ENCODE measurements at regions not wholly inside any gene's neighbourhood (a gene's known extent, or its start where the extent isn't known, plus 50 kb on each side); places are given as distances from the start of the nearest gene placed in this dataset.

DNA sequence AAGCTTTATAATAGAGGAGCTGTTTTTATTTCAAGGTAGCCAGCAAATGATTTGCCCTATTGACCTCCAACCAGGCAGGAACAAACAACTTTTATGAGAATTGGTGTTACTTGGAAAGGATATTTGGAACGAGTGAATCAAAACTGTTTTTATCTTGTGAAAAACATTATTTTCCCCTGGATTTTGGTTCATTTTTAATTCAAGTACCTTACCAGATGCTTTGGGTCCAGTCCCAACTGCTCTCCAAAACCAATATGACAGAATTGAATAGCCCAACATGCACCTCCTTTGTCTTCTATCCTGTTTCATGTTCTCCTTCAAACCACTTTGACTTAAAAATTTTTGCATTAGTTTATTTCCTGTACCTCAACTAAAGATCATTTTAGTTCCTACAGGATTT lies 178.6 kb upstream of the RBMS1 start:
- DNase-seq, result no peak

GRCh38 chr2:160674146-160674750 lies 180.6 kb upstream of the RBMS1 start:
- no peak for DNase-seq

DNA sequence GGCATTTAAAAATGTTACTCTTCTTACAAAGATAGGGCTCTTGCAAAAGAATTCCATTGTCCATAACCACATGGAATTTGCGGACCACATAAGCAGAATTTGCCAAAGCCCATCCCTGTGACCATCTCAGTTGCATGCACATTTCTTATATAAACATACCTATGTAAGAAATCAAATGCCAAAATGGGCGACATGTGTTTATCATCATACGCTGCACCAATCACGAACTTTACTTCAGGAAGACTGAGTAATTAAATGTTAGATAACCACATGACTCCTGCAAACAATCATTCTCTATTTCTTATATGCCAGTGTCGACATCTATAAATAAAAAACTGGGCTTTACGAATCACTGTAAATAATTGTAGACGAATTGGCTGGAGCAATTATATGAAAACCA lies 186.1 kb upstream of the RBMS1 start:
- DNase-seq, result no peak

DNA sequence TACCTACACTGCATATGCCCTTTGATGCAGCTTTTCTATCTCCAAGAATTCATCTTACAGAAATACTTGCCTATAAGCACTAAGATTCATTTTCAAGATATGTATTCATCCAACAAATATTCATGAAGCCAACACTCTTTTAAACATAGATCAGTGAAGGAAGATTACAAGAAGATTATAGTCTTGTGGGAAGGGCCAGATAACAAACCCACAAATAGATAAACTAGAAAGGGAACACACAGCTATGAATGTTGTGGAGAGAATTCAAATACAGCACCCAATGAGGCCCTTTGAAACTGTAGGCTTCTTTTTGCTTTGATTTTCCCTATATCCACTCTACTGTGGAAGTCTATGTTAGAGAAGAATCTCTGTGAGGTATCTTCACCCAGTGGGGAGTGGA lies 186.7 kb upstream of the RBMS1 start:
- DNase-seq, result no peak

DNA sequence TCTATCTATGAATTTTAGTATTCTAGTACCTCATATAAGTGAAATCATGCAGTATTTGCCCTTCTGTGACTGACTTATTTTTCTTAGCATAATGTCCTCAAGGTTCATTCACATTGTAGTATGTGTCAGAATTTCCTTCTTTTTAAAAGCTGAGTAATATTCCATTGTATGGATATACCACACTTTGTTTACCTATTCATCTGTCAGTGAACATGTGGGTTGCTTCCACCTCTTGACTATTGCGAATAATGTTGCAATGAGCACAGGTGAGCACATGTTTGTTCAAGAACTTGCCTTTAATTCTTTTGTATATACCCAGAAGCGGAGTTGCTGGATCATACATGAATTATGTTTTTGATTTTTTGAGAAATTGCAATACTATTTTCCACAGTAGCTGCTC lies 187.4 kb upstream of the RBMS1 start:
- DNase-seq, result no peak

DNA sequence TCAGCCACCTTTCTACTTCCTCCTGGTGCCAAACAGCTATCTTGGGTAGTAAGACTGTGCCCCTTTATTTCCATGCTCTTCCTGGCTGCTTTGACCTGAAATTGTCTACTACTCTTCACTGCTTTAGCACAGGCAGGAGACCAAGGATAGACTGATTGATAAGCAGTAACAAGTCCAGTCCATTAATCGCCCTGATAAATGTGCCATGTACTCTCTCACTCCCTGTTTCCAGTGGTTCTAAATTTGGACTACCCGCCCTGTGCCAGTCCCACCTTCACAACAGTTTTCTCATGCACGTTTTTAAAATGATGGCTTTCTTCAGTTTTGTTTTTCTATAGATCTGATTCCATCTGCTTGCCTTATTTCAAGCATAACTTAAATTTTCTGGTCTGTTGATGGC lies 189.6 kb upstream of the RBMS1 start:
- DNase-seq, result no peak

DNA sequence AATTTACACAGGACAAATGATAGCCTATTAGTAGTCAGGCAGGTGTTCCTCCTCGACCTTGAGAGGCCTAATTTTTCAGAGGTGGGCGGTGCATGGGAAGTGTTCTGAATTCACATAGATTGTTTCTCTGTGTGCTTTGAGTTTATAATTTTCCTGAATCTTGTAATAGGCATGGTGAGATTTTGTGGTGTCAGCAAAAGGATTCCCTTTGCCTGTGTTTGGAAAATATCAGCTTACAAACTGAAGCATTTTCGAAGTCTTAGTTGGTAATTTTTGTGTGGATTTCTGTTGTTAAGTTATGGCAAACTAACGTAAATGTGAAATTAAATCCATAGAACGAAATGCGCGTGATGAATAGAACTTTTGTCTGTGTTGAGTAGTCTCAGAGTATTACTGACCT lies 194.0 kb upstream of the RBMS1 start:
- DNase-seq, result no peak

- DNase-seq, result no peak
Observed at GRCh38 chr2:160689441-160689840, 195.8 kb upstream of the RBMS1 start.

DNA sequence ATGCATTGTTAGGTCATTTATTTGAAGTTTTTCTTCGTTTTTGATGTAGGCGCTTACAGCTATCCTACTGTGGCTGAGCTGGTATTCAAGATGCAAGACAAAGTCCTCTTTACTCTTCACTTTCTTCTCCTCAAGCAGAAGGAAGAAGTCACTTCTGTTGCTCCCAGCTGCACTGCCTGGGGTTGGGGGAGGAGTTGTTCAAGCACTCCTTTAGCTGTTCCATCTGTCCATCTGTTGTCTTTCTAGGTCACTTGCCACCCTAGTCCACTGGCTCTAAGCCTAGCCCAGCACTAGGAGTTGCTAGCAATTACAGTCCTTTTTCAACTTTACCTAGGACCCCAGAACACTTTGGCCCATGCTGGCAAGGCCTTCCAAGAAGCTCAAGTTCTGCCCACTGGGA lies 200.6 kb upstream of the RBMS1 start:
- DNase-seq, result no peak

GRCh38 chr2:160694631-160695030 lies 201.0 kb upstream of the RBMS1 start:
- no peak for DNase-seq

DNA sequence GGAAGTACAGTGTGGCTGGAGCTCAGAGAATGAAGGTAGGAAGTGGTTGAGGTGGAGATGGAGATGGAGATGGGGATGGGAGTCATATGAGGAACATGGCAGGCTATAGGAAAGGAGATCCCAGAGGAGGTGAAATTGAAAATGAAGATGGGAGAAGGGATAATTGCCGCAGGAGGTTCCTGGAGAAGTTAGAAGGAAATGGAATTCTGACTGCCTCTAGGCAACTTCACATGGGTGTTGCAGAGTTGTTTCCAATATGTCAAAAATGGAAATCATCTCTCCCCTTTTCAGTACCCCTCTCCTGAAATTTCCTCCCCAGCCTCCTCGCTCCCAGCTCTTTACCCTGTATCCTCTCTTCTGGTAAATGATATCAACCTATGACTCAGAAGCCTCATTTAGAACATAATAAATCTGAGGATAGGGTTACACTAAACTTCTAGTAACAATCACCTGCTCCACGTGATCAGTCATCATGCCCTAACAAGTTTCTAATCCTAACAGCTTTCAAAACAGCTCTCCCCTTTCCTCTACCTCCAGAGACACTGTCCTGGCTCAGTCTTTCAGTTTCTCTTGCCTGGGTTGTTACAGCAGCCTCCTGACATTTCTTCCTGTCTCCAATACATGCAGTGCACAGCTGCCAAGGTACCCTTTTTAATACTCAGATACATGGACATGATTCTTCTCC lies 201.9 kb upstream of the RBMS1 start:
- no peak for DNase-seq

DNA sequence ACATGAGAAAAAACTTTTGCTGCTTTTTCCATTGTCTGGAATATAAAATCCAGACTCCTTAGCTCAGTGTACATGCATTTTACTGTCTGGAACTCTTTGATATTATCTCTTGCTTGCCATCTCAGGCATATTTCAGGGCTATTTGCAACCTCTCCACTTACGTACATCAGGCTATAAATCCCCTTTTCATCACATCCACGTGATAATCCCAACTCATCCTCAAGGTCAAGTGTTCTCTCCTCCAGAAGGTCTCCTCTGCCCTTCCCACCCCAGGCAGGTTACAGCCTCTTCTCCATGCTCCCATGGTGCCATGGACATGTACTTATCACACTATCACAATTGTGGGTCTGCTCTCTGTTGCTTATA lies 202.5 kb upstream of the RBMS1 start:
- no peak for DNase-seq

DNA sequence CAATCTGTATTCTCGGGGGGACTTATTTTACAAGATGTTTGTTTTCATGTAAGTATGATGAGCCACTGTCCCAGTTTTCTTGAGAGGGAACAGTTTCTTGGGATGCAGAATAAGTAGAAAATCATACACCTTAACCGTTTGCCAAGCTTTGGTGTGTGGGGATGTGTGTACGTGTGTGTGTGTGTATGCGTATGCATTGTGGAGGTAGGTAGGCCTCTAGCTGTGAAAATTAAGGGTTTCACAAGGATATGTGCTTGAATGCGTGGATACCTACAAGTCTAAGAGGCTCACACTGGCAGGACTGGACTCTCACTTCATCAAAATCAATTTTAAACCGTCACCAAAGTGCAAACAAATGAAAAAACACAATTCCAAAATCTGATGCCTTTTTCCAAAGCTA lies 204.2 kb upstream of the RBMS1 start:
- no peak for DNase-seq

- no peak for DNase-seq
Observed at GRCh38 chr2:160700021-160700814, 206.6 kb upstream of the RBMS1 start.

- DNase-seq, result no peak
Observed at GRCh38 chr2:160701822-160702221, 208.2 kb upstream of the RBMS1 start.

DNA sequence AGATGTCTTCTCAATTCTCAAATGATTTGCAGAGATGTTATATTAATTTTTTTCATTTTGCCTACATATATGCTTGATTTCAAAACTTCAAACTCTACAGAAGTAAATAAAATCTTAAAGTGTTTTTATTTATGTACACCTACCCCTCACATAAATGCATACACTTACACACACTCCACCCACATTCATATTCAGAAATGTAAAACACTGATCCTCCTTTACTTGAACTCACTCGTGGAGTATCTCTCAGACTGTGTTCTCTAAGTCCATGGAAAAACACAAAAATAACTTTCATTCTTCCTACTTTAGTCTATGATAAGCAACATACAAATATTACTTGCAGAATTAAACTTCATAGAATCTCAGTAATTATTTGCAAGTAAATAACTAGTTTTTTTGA lies 209.1 kb upstream of the RBMS1 start:
- DNase-seq, result no peak

GRCh38 chr2:160703648-160704585 lies 210.3 kb upstream of the RBMS1 start:
- DNase-seq, result no peak

DNA sequence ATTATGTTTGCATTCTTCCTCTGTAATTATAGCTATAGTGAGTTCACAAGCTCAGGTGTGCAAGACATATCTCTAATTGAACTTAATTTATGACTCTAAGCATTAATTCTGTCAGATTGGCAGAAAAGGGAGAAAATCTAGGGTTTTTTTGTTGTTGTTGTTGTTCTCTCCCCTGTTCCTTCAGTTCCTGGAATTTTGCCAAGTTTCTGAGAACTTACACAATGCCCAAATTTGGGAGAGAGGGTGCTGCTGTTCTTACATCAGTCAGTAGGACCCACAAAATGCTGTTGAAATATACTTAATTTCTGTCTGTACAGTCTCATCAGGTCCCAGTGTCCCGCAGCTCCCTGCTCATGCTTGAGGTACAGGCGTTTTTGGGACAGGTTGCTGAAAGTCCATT lies 221.8 kb upstream of the RBMS1 start:
- no peak for DNase-seq

DNA sequence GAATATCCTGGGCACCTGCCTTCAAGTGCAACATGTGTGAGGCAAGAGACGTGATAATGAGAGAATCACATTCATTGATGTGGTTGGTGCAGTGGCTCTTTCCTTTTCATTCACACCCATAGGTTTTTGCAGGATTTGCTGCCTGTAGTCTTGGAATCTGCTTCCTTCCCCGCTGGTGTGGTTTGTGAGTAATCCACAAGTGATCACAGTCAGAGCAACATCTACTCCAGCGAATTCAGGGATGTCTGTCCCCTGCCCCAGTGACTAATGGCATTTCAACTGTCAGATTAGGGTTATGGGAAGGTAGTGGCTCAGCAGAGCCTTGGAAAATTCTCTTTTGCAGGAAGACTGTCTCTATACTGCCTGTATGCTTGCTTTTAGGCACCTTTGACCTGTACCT lies 225.5 kb upstream of the RBMS1 start:
- DNase-seq, result no peak

GRCh38 chr2:160720098-160720497 lies 226.5 kb upstream of the RBMS1 start:
- no peak for DNase-seq

DNA sequence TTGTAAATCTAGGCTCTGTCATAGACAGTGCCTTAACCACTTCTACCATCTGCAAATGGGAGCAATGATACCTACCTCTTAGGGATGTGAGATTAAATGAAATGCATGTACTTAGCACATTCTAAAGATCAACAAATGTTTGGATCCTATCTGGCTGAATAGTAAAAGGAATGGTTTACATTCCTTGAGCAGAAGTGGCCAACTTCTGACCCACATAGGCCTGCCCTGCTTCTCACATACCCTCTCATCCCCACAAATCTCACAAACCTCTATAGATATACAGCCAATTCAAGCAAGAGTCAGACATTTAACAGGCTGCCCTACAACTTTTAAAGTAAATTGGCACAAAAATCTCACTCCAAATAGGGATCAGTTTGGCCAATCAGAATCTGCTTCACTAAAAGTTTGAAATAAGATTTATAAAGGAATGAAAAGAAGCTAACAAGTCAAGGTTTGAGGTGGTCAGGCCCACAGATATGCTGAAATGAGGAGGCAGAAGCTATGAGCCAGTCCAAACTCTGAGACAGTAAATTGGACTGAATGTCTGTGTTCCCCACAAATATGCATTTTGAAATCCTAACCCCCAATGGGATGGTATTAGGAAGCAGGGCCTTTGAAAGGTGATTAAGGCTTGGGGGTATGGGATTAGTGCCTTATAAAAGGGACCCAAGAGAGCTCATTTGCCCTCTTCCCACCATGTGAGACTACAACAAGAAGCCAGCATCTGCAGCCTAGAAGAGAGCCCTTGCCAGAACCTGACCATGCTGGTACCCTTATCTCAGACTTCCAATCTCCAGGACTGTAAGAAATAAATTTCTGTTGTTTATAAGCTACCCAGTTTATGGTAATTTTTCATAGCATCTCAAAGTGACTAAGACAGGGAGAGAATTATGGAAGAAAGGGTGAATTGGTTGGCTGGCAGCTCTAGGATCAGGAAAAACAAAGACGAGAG lies 227.8 kb upstream of the RBMS1 start:
- no peak for DNase-seq

All from hypothalamus (tissue), 51 donors.